Hepatocyte (in vitro differentiated cells): ENCODE measurements at regions not wholly inside any gene's neighbourhood (a gene's known extent, or its start where the extent isn't known, plus 50 kb on each side); places are given as distances from the start of the nearest gene placed in this dataset.

Experiments
- DNase-seq: peaks from one replicate; pipeline ENCODE4 v3.0.0-alpha.2; 2016; ENCODE audit warnings: low spot score
- H2AFZ ChIP-seq: fragments of 200-600 bp; sonication (generic); 2 replicates; pipeline ENCODE4 v1.6.0; 2016; ENCODE audit warnings: antibody characterized with exemption, mild to moderate bottlenecking
- H3K27ac ChIP-seq: fragments of 200-600 bp; sonication (generic); 2 replicates; pipeline ENCODE4 v1.5.1; 2016; ENCODE audit warnings: mild to moderate bottlenecking
- H3K27me3 ChIP-seq: fragments of 200-600 bp; sonication (generic); 2 replicates; pipeline ENCODE4 v1.6.1; 2016
- H3K36me3 ChIP-seq: fragments of 200-600 bp; sonication (generic); replicated peaks from 2 replicates; pipeline ENCODE4 v1.5.1; 2016; ENCODE audit warnings: low read depth; ENCODE audit not compliant: insufficient read depth
- H3K4me1 ChIP-seq: fragments of 200-600 bp; sonication (generic); 2 replicates; pipeline ENCODE4 v1.5.1; 2016; ENCODE audit warnings: mild to moderate bottlenecking, moderate library complexity; ENCODE audit not compliant: insufficient read depth
- H3K4me2 ChIP-seq: fragments of 200-600 bp; sonication (generic); 2 replicates; pipeline ENCODE4 v1.6.0; 2016
- H3K4me3 ChIP-seq: fragments of 200-600 bp; sonication (generic); 2 replicates; pipeline ENCODE4 v1.5.1; 2016; ENCODE audit warnings: mild to moderate bottlenecking
- H3K79me2 ChIP-seq: fragments of 200-600 bp; sonication (generic); 2 replicates; pipeline ENCODE4 v1.6.0; 2017; ENCODE audit warnings: mild to moderate bottlenecking
- H3K9me2 ChIP-seq: fragments of 200-600 bp; sonication (generic); replicated peaks from 2 replicates; pipeline ENCODE4 v1.6.0; 2017; ENCODE audit warnings: mild to moderate bottlenecking; ENCODE audit not compliant: insufficient read depth
- H3K9me3 ChIP-seq: fragments of 200-600 bp; sonication (generic); 2 replicates; pipeline ENCODE4 v1.5.1; 2016; ENCODE audit warnings: low read depth, mild to moderate bottlenecking
- H4K20me1 ChIP-seq: fragments of 200-600 bp; sonication (generic); 2 replicates; pipeline ENCODE4 v1.6.0; 2016; ENCODE audit warnings: mild to moderate bottlenecking; ENCODE audit not compliant: insufficient read depth, poor library complexity, severe bottlenecking
- EZH2 ChIP-seq: fragments of 200-600 bp; sonication (generic); IDR thresholded peaks from 2 replicates; pipeline ENCODE4 v1.6.1; 2016; ENCODE audit warnings: antibody characterized with exemption, mild to moderate bottlenecking, borderline replicate concordance
- EZH2phosphoT487 ChIP-seq: fragments of 200-600 bp; sonication (generic); IDR thresholded peaks from one replicate; pipeline ENCODE4 v1.6.1; 2018; ENCODE audit warnings: antibody characterized with exemption, mild to moderate bottlenecking, low read depth, moderate library complexity; ENCODE audit not compliant: unreplicated experiment, severe bottlenecking
- WGBS: methylation state at CpG from one replicate; pipeline ENCODE4 v1.1.6; 2016; ENCODE audit warnings: low lambda C conversion rate; ENCODE audit errors: missing lambda C conversion rate; 5-methylcytosine and 5-hydroxymethylcytosine counted together
- TF ChIP-seq, protein P1 (sequence below): fragments of 200-600 bp; sonication (generic); IDR thresholded peaks from 2 replicates; pipeline ENCODE4 v1.5.1; 2016; ENCODE audit warnings: antibody characterized with exemption, mild to moderate bottlenecking; ENCODE audit not compliant: poor library complexity

DNA sequence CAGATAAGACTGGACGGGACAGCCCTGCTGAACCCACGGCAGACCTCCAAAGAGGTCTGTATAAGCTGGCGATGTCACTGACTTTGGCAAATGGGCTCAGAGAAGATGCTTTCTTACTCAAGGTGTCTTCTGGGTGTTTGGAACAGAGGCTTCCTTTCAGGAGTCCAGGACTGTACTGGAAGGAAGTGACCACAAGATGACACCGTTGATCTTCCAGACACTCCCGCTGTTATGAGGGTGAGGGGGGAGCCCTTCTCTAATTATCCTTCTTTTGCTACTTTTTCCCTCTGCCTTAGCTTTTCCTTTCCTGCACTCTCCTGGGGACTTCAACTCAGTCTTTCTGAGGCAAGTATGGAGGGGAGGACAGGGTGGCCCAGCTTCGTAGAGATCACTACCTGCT is 65.2 kb upstream of the ZNF599 start:
- WGBS: 70% methylated on average over 6 of the region's 6 CpGs
- DNase-seq: peak; percentile 21
- peaks cover 26% of the 10 kb centered on the region for H3K4me1 ChIP-seq
- no peaks in the 10 kb centered on the region for H3K79me2 ChIP-seq
- H3K9me3 ChIP-seq: no peaks in the 10 kb centered on the region
- H3K9me2 ChIP-seq: no peaks in the 10 kb centered on the region
- peak overlapping the region; percentile 80 for H3K4me2 ChIP-seq
- H4K20me1 ChIP-seq: no peaks in the 10 kb centered on the region
- H3K4me3 ChIP-seq: no peak overlapping the region
- H3K27ac ChIP-seq: no peak overlapping the region
- peak overlapping the region; percentile 58 for H2AFZ ChIP-seq
- no peaks in the 10 kb centered on the region for H3K36me3 ChIP-seq
- H3K27me3 ChIP-seq: no peaks in the 10 kb centered on the region
- TF ChIP-seq, protein P1, sequence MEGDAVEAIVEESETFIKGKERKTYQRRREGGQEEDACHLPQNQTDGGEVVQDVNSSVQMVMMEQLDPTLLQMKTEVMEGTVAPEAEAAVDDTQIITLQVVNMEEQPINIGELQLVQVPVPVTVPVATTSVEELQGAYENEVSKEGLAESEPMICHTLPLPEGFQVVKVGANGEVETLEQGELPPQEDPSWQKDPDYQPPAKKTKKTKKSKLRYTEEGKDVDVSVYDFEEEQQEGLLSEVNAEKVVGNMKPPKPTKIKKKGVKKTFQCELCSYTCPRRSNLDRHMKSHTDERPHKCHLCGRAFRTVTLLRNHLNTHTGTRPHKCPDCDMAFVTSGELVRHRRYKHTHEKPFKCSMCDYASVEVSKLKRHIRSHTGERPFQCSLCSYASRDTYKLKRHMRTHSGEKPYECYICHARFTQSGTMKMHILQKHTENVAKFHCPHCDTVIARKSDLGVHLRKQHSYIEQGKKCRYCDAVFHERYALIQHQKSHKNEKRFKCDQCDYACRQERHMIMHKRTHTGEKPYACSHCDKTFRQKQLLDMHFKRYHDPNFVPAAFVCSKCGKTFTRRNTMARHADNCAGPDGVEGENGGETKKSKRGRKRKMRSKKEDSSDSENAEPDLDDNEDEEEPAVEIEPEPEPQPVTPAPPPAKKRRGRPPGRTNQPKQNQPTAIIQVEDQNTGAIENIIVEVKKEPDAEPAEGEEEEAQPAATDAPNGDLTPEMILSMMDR: peak; percentile 31
- no peak for TF ChIP-seq EZH2phosphoT487

DNA sequence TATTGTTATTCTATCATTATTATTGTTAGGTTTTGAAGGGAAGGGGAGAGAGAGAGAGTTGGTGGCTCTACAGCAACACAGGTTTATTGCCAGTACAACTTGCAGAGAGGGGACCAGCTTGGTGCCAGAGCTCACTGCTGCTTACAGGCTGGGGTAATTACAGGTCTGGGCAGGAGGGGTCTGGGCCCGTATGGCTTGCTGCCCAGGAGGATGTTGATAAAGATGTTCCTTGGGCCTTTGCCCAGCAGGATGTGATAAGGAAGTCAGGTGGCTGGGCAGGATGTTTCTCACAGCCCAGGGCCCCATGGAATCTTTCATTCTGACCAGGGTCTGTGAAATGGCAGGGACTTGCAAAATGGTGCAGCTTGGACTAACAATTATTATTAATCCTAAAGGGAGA is 64.2 kb upstream of the ZNF599 start:
- no peak overlapping the region for H3K27ac ChIP-seq
- no peaks in the 10 kb centered on the region for H3K36me3 ChIP-seq
- DNase-seq: peak; percentile 20

DNA sequence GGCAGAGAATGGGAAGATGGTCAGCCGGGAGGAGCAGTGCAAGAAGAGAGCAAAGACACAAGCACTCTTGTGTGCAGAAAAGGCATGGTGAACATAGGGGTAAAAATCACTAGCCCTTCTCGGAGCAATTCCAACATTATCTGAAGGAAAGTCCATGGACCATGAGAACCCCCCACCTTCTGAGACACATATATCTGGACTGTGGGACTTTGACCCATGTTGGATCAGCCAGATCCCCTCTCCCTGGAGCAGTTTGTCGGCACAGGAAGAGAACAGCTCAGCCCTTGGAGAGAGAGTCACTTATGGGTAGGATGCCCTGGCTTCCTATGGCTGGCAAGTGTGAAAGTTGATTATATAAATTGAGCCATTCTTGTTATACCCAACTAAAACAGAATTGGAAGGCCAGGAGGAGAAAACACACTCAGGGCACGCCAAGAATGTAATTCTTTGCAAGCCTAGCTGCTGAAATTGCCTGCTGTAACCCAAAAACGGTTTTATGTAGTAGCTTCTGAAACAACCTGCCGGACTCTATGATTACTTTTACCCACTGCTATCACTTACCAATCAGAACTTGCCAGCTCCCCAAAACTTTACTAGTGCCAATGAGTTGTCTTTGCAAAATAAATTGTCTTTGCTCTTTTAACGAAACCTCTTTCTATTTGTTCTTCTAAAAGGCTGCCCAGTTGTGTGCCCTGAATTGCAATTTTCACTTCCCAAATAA is 62.8 kb upstream of the ZNF599 start:
- H3K9me3 ChIP-seq: no peaks in the 10 kb centered on the region
- H4K20me1 ChIP-seq: no peaks in the 10 kb centered on the region
- no peaks in the 10 kb centered on the region for H3K36me3 ChIP-seq
- H3K4me1 ChIP-seq: peaks cover 26% of the 10 kb centered on the region
- H3K4me2 ChIP-seq: no peak overlapping the region
- no peak overlapping the region for H3K27ac ChIP-seq
- H3K9me2 ChIP-seq: no peaks in the 10 kb centered on the region
- H2AFZ ChIP-seq: no peak overlapping the region
- H3K79me2 ChIP-seq: no peaks in the 10 kb centered on the region
- H3K27me3 ChIP-seq: no peaks in the 10 kb centered on the region
- TF ChIP-seq, protein P1: no peak
- TF ChIP-seq EZH2phosphoT487: no peak
- no peak for TF ChIP-seq EZH2
- no peak for DNase-seq
- 83% methylated on average over 7 of the region's 7 CpGs for WGBS
- H3K4me3 ChIP-seq: no peak overlapping the region

More for the DNA sequence above, 64.2 kb upstream of the ZNF599 start:
- no peak overlapping the region for H2AFZ ChIP-seq
- H3K4me2 ChIP-seq: no peak overlapping the region
- H3K79me2 ChIP-seq: no peaks in the 10 kb centered on the region
- WGBS: 54% methylated on average over 1 of the region's 1 CpG
- H4K20me1 ChIP-seq: no peaks in the 10 kb centered on the region
- H3K4me3 ChIP-seq: no peak overlapping the region
- H3K4me1 ChIP-seq: peaks cover 26% of the 10 kb centered on the region
- H3K27me3 ChIP-seq: no peaks in the 10 kb centered on the region
- no peak for TF ChIP-seq EZH2
- TF ChIP-seq, protein P1: no peak
- TF ChIP-seq EZH2phosphoT487: no peak
- H3K9me3 ChIP-seq: no peaks in the 10 kb centered on the region
- H3K9me2 ChIP-seq: no peaks in the 10 kb centered on the region
